ENCODE measurements at regions not wholly inside any gene's neighbourhood (a gene's known extent, or its start where the extent isn't known, plus 50 kb on each side); places are given as distances from the start of the nearest gene placed in this dataset.
A peak's percentile ranks its signal among the peaks of the same experiment; 100 is the strongest.
"Not testable (repeated sequence)": the region's sequence is repeated elsewhere in the genome, so short reads cannot be mapped to it uniquely, and the experiment has no call there.

DNA sequence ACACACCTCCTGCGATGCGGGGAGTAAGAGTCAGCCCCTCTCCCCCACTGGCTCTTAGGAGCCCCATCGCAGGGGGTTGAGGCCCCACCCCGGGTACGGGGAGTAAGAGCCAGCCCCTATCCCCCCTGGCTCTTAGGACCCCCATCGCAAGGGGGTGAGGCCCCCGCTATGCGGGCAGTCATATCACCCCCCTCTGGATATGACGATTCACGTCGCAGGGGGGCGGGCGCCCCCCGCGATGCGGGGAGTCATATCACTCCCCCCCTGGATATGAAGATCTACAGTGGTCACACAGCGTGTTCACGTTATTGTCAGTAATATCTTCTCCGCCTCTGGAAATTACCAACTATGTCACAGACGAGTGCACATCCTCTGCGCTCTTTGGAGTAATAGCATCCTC lies 61.1 kb downstream of the DEFB131A start:
- not testable (repeated sequence) for H3K4me3 Mint-ChIP-seq; H3K36me3 Mint-ChIP-seq (ENCODE audit: low read depth); H3K4me1 Mint-ChIP-seq; H3K9me3 Mint-ChIP-seq; H3K27ac Mint-ChIP-seq
- peaks cover 27% of the 10 kb centered on the region for H3K27me3 Mint-ChIP-seq (ENCODE audit: low read depth)

DNA sequence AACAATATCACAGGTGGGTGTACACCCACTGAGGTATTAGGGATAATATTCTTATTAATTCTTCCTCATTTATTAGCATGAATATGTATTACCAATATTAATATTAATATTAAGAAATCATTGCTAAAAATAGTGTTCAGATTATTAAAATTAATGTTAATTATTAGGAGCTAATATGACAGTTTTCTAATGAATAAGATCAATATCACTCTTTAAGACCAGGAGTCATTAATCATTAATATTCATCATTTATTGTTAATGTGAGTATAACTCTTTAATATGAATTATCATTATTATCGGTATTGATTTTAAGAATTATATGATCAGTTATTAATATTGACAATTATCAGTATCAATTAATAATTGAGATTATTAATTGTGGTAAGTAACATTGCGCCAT lies 62.5 kb downstream of the DEFB131A start:
- not testable (repeated sequence) for H3K36me3 Mint-ChIP-seq (ENCODE audit: low read depth); H3K4me1 Mint-ChIP-seq; H3K9me3 Mint-ChIP-seq; H3K27ac Mint-ChIP-seq; H3K4me3 Mint-ChIP-seq
- peaks cover 20% of the 10 kb centered on the region for H3K27me3 Mint-ChIP-seq (ENCODE audit: low read depth)

DNA sequence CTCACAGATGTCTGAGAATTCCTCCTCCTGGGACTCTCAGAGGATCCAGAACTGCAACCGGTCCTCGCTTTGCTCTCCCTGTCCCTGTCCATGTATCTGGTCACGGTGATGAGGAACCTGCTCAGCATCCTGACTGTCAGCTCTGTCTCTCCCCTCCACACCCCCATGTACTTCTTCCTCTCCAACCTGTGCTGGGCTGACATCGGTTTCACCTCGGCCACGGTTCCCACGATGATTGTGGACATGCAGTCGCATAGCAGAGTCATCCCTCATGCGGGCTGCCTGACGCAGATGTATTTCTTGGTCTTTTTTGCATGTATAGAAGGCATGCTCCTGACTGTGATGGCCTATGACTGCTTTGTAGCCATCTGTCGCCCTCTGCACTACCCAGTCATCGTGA lies 68.7 kb downstream of the DEFB131A start:
- not testable (repeated sequence) for H3K4me3 Mint-ChIP-seq; H3K36me3 Mint-ChIP-seq (ENCODE audit: low read depth); H3K4me1 Mint-ChIP-seq; H3K9me3 Mint-ChIP-seq; H3K27ac Mint-ChIP-seq
- H3K27me3 Mint-ChIP-seq (ENCODE audit: low read depth), result peaks cover 19% of the 10 kb centered on the region

DNA sequence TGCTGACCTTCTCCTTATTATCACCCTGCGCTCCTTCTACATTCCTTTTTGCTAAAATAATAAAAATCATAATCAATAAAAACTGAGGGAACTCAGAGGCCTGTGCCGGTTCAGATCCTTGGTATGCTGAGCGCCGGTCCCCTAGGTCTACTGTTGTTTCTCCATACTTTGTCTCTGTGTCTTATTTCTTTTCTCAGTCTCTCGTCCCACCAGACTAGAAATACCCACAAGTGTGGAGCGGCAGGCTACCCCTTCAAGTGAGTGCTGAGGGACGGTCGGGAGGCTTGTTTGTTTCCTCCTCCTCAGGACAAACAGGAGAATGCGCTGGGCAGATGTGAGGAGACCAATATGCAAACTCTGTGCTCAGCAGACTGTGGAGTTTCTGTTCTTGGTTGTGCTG lies 75.4 kb downstream of the DEFB131A start:
- H3K4me1 Mint-ChIP-seq, result not testable (repeated sequence)

GRCh38 chr4:9522903-9523302 lies 78.7 kb downstream of the DEFB131A start:
- H3K4me3 Mint-ChIP-seq; H3K27ac Mint-ChIP-seq; H3K9me3 Mint-ChIP-seq; H3K36me3 Mint-ChIP-seq (ENCODE audit: low read depth); H3K4me1 Mint-ChIP-seq: not testable (repeated sequence)
- peaks cover 10% of the 10 kb centered on the region for H3K27me3 Mint-ChIP-seq (ENCODE audit: low read depth)

More for the DNA sequence above, 75.4 kb downstream of the DEFB131A start:
- not testable (repeated sequence) for H3K27me3 Mint-ChIP-seq (ENCODE audit: low read depth); H3K4me3 Mint-ChIP-seq; H3K9me3 Mint-ChIP-seq; H3K27ac Mint-ChIP-seq; H3K36me3 Mint-ChIP-seq (ENCODE audit: low read depth)

DNA sequence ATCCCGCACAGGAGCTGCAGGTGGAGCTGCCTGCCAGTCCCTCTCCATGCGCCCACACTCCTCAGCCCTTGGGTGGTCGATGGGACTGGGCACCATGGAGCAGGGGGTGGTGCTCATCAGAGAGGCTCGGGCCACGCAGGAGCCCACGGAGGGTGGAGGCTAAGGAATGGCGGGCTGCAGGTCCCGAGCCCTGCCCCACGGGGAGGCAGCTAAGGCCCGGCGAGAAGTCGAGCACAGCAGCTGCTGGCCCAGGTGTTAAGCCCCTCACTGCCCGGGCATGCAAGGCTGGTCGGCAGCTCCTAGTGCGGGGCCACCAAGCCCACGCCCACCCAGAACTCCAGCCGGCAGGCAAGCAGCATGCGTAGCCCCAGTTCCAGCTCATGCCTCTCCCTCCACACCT lies 80.2 kb downstream of the DEFB131A start:
- not testable (repeated sequence) for H3K36me3 Mint-ChIP-seq (ENCODE audit: low read depth)

DNA sequence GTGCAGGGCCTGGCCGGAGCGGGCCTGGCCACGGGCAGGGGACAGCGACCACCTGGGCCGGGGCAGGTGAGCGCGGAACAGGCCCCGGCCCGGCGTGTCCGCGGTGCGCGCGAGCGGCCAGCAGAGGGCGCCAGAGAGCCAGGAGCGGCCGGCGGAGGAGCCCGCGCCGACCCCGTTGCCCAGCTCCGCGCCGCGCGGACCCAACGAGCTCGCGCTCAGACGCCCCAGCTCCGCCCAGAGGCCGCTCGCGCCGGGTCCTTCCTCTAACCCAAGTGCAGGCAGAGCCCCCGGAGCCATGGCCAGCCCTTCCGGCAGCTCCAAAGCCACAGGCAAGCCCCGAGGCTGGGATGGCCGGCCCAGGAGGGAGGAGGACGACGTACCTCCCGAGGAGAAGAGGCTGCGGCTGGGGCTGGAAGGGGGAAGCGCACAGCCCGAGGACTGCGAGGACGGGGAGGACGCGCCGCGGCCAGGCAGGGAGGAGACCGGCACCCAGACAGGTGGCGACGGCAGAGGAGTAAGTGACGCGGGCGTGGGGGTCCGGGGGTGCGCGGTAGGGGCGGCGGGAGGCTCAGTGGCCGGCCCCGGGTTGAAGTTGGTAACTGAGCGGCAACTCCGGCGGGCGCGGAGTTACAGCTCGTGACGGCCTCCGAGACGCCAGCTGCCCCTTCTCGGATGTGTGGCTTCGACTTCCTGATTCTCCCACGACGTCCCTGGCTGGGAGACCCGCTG lies 88.1 kb downstream of the DEFB131A start:
- Mint-ChIP-seq H3K4me1 (peaks cover 25% of the 10 kb centered on the region), H3K4me3 (peak overlapping the region; percentile 81 to 85 (median 84)), H3K27me3 (ENCODE audit: low read depth) (peaks cover 55% of the 10 kb centered on the region)
- H3K9me3 Mint-ChIP-seq; H3K27ac Mint-ChIP-seq; H3K36me3 Mint-ChIP-seq (ENCODE audit: low read depth): not testable (repeated sequence)
- TF ChIP-seq CTCF (IDR thresholded peaks at IDR 0.05; ENCODE audit: unreplicated experiment in 3 of 3), result peak; percentile 90 to 94 (median 93)

More for the DNA sequence above, 80.2 kb downstream of the DEFB131A start:
- H3K27me3 Mint-ChIP-seq (ENCODE audit: low read depth), result peaks cover 20% of the 10 kb centered on the region
- not testable (repeated sequence) for H3K27ac Mint-ChIP-seq, H3K4me1 Mint-ChIP-seq, H3K4me3 Mint-ChIP-seq, H3K9me3 Mint-ChIP-seq

DNA sequence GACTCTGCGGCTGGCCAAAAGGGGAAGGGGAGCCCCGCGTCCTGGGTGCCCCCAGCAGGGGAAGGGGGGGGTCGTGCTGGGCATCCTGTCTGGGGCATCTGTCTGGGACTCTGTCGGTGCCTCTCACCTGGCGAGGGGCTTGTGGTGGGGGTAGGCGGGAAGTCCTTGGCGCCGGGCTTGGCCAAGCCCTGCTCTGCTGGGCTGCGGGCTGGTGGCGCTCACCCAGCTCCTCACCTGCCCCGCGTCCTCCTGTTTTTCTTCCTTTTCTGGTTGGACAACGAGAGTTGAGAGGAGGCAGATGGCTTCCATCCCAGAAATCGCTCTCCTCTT lies 88.6 kb downstream of the DEFB131A start:
- peaks cover 25% of the 10 kb centered on the region for H3K4me1 Mint-ChIP-seq
- peak overlapping the region; percentile 81 to 85 (median 84) for H3K4me3 Mint-ChIP-seq
- not testable (repeated sequence) for H3K27ac Mint-ChIP-seq; H3K9me3 Mint-ChIP-seq; H3K36me3 Mint-ChIP-seq (ENCODE audit: low read depth)
- H3K27me3 Mint-ChIP-seq (ENCODE audit: low read depth), result peaks cover 59% of the 10 kb centered on the region

DNA sequence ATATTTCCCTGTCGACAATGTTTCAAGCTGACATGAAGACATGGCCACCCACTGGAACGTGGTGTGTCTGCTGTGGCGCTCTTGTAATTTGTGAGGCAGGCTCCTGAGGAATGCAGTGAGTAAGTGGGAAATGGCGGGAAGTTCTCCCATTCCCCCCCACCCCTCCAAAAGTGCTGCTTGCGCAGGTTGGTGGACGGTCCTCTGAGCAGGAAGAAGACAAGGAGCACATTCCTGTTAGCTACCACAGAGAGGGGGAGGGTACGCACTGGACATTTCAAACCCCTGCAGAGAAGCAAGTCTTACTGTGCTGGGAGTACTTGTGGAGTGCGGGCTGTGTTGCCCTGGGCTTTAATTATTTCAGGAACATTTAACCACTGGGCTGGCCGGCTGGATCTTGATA lies 92.9 kb downstream of the DEFB131A start:
- H3K36me3 Mint-ChIP-seq (ENCODE audit: low read depth); H3K4me3 Mint-ChIP-seq; H3K27ac Mint-ChIP-seq; H3K4me1 Mint-ChIP-seq; H3K9me3 Mint-ChIP-seq: not testable (repeated sequence)
- H3K27me3 Mint-ChIP-seq (ENCODE audit: low read depth), result peaks cover 38% of the 10 kb centered on the region

DNA sequence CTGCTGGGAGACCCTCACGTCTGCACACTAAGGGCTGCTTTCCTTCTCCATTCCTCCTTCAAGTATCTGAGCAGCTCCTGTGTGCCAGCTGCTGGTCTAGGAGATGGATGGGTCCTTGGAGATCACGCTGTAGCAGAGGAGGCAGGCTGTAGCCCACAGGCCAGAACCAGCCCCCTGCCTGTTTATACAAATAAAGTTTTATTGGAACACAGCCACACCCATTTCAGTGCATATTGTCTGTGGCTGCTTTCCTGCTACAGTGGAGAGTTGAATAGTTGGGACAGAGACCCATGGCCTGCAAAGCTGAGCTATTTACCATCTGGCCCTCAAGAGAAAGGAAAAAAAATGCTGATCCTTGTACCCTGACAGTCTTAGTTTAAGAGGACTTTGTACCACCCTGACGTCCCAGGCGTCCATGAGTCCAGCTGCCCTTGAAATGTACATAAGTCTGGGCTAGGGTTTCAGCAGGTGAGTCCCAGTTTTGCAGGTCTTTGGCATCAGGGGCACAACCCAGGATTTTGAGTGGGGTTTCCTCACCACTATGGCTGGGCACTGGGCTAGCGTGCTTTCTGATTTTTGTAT lies 95.8 kb downstream of the DEFB131A start:
- not testable (repeated sequence) for H3K4me1 Mint-ChIP-seq; H3K4me3 Mint-ChIP-seq; H3K9me3 Mint-ChIP-seq; H3K27ac Mint-ChIP-seq; H3K36me3 Mint-ChIP-seq (ENCODE audit: low read depth)
- H3K27me3 Mint-ChIP-seq (ENCODE audit: low read depth), result peaks cover 23% of the 10 kb centered on the region

- peaks cover 23% of the 10 kb centered on the region for H3K27me3 Mint-ChIP-seq (ENCODE audit: low read depth)
- H3K4me3 Mint-ChIP-seq; H3K36me3 Mint-ChIP-seq (ENCODE audit: low read depth); H3K27ac Mint-ChIP-seq; H3K9me3 Mint-ChIP-seq; H3K4me1 Mint-ChIP-seq: not testable (repeated sequence)
Measured at GRCh38 chr4:9541388-9541915, 97.2 kb downstream of the DEFB131A start.

DNA sequence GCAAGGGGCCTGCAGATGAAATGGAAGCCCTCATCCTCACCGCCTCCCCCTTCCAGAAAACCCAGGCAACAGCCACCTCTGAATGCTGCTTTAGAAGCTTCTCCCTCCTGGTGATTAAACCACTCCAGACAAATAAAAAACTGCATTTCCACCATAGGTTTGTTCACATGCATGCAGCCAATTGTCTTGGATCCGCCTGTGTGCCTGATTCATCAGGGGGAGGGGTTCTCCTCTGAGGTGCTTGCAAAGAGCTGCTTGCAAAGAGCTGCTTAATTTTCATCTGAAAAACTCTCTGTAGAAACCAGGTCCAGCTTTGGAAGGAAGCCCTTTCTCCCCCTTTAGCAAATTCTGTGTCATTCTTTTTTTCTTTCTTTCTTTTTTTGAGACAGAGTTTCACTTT lies 100.6 kb downstream of the DEFB131A start:
- H3K27me3 Mint-ChIP-seq (ENCODE audit: low read depth), result peaks cover 15% of the 10 kb centered on the region
- H3K27ac Mint-ChIP-seq; H3K9me3 Mint-ChIP-seq; H3K36me3 Mint-ChIP-seq (ENCODE audit: low read depth); H3K4me3 Mint-ChIP-seq; H3K4me1 Mint-ChIP-seq: not testable (repeated sequence)

DNA sequence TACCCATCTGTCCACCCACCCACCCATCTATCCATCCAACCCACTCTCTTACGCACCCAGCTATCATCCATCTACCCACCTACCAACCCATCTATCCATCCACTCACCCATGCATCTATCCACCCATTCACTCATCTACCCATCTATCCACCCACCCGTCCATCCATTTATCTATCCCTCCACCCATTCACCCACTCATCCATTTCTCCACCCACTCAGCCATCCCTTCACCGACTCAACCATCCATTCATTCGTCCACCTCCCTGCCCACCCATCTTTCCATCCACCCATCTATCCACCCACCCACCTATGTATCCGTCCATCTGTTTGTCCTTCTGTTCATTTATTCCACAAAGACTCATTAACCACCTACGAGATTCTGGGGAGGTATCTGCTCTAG lies 103.3 kb downstream of the DEFB131A start:
- H3K27ac Mint-ChIP-seq; H3K36me3 Mint-ChIP-seq (ENCODE audit: low read depth); H3K27me3 Mint-ChIP-seq (ENCODE audit: low read depth); H3K4me1 Mint-ChIP-seq; H3K4me3 Mint-ChIP-seq; H3K9me3 Mint-ChIP-seq: not testable (repeated sequence)

DNA sequence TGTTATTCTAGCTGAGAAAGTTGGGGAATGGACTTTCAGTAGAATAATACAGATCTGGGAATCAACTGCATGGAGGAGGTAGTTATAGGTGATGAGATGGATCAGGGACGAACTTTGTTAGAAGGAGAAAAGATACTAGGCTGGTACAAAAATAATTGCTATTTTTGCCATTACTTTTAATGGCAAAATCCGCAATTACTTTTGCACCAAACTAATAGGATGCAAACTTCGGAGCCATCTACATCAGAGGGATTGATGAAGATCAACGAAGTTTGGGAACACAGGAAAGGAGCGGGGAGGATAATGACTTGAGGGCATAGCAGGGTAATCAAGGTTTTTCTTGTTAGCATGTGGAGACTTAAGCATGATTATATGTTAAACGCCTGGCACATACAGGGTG lies 111.9 kb downstream of the DEFB131A start:
- H3K4me3 Mint-ChIP-seq; H3K4me1 Mint-ChIP-seq; H3K9me3 Mint-ChIP-seq; H3K27ac Mint-ChIP-seq; H3K27me3 Mint-ChIP-seq (ENCODE audit: low read depth); H3K36me3 Mint-ChIP-seq (ENCODE audit: low read depth): not testable (repeated sequence)
